Activated CD4-positive, alpha-beta T cell treated with anti-CD3 and anti-CD28 coated beads, Interleukin-2, amount 10 ng/mL, durations not matched to agents 7 days and 5 days (primary cell): ENCODE measurements at regions not wholly inside any gene's neighbourhood (a gene's known extent, or its start where the extent isn't known, plus 50 kb on each side); places are given as distances from the start of the nearest gene placed in this dataset.

Source experiments
- CTCF ChIA-PET: fragments of 350-600 bp; sonication (Branson Sonifier 250); formaldehyde crosslinking; loops from one replicate; lab custom pipeline; 2021; ENCODE audit warnings: antibody characterized with exemption; lab: Charles Lee
- POLR2A ChIA-PET: fragments of 350-600 bp; sonication (Branson Sonifier 250); formaldehyde crosslinking; loops from one replicate; lab custom pipeline; 2021; ENCODE audit warnings: antibody characterized with exemption; lab: Charles Lee
- DNase-seq: peaks from one replicate; pipeline ENCODE4 v3.0.0-alpha.2; 2020
- H3K27ac Mint-ChIP-seq: one replicate; pipeline ENCODE4 v1.8.0; 2021; ENCODE audit warnings: mild to moderate bottlenecking, moderate library complexity, mixed read lengths
- H3K27me3 Mint-ChIP-seq: one replicate; pipeline ENCODE4 v1.8.0; 2021; ENCODE audit warnings: mixed read lengths
- H3K36me3 Mint-ChIP-seq: one replicate; pipeline ENCODE4 v1.8.0; 2021; ENCODE audit warnings: low read depth, mixed read lengths
- H3K4me1 Mint-ChIP-seq: one replicate; pipeline ENCODE4 v1.8.0; 2021; ENCODE audit warnings: mixed read lengths
- H3K4me3 Mint-ChIP-seq: one replicate; pipeline ENCODE4 v1.8.0; 2021; ENCODE audit warnings: mild to moderate bottlenecking, moderate library complexity, mixed read lengths
- H3K9me3 Mint-ChIP-seq: one replicate; pipeline ENCODE4 v1.8.0; 2021; ENCODE audit warnings: mixed read lengths

- Mint-ChIP-seq H3K36me3 (no peaks in the 10 kb centered on the region), H3K27me3 (no peaks in the 10 kb centered on the region), H3K9me3 (no peaks in the 10 kb centered on the region), H3K4me3 (no peak overlapping the region), H3K27ac (no peak overlapping the region), H3K4me1 (no peaks in the 10 kb centered on the region)
- CTCF ChIA-PET: no interaction called here
- POLR2A ChIA-PET: no interaction called here
- DNase-seq: no peak
Observed at GRCh38 chr12:58302487-58303011, 361.2 kb downstream of the ATP23 start.

DNA sequence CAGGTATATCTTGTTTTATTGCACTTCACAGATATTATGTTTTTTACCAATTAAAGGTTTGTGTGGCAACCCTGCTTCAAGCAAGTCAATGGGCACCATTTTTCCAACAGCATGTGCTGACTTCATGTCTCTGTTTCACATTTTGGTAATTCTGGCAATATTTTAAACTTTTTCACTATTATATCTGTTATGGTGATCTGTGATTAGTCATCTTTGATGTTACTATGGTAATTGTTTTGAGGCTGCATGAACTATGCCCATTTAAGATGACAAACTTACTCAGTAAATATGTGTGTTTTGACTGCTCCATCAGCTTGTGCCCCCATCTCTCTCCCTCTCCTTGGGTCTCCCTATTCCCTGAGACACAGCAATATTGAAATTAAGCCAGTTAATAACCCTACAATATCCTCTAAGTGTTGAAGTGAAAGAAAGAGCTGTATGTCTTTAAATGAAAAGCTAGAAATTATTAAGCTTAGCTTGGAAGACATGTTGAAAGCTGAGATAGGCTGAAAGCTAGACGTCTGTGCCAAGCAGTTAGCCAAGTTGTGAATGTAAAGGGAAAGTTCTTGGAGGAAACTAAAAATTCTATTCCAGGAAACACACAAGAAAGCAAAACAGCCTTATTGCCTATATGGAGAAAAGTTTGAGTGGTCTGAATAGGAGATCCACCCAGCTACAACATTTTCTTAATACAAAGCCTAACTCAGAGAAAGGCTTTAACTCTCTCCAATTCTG lies 365.1 kb downstream of the ATP23 start:
- Mint-ChIP-seq H3K36me3 (no peaks in the 10 kb centered on the region), H3K27ac (no peak overlapping the region), H3K4me1 (no peaks in the 10 kb centered on the region), H3K27me3 (no peaks in the 10 kb centered on the region), H3K9me3 (no peaks in the 10 kb centered on the region), H3K4me3 (no peak overlapping the region)
- POLR2A ChIA-PET: no interaction called here
- CTCF ChIA-PET: no interaction called here
- DNase-seq: no peak

DNA sequence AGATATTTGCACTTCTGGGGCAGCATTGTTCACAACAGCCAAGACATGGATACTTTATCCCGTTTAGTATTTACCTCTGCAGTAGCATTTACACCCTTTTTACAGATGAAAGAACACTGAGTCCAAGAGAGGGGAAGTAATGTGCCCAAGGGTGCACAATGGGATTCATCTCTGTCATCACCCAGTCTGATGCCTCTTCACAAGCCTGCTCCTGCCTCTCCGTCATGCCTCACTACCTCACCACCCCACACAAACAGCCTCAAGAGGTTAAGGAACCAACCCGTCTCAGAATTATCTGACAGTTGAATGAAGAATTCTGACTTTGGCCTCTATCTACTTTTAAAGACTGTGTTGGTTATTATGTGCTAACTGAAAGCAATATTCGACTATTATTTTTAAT lies 368.4 kb downstream of the ATP23 start:
- ChIA-PET CTCF (no interaction called here), POLR2A (no interaction called here)
- no peaks in the 10 kb centered on the region for H3K27me3 Mint-ChIP-seq
- no peaks in the 10 kb centered on the region for H3K4me1 Mint-ChIP-seq
- no peaks in the 10 kb centered on the region for H3K36me3 Mint-ChIP-seq
- no peak overlapping the region for H3K27ac Mint-ChIP-seq
- H3K4me3 Mint-ChIP-seq: no peak overlapping the region
- no peak for DNase-seq
- no peaks in the 10 kb centered on the region for H3K9me3 Mint-ChIP-seq

GRCh38 chr12:58310368-58310767 lies 369.0 kb downstream of the ATP23 start:
- Mint-ChIP-seq H3K27ac (no peak overlapping the region), H3K27me3 (no peaks in the 10 kb centered on the region), H3K36me3 (no peaks in the 10 kb centered on the region), H3K9me3 (no peaks in the 10 kb centered on the region), H3K4me3 (no peak overlapping the region), H3K4me1 (no peaks in the 10 kb centered on the region)
- CTCF ChIA-PET: no interaction called here
- POLR2A ChIA-PET: no interaction called here
- DNase-seq: no peak

DNA sequence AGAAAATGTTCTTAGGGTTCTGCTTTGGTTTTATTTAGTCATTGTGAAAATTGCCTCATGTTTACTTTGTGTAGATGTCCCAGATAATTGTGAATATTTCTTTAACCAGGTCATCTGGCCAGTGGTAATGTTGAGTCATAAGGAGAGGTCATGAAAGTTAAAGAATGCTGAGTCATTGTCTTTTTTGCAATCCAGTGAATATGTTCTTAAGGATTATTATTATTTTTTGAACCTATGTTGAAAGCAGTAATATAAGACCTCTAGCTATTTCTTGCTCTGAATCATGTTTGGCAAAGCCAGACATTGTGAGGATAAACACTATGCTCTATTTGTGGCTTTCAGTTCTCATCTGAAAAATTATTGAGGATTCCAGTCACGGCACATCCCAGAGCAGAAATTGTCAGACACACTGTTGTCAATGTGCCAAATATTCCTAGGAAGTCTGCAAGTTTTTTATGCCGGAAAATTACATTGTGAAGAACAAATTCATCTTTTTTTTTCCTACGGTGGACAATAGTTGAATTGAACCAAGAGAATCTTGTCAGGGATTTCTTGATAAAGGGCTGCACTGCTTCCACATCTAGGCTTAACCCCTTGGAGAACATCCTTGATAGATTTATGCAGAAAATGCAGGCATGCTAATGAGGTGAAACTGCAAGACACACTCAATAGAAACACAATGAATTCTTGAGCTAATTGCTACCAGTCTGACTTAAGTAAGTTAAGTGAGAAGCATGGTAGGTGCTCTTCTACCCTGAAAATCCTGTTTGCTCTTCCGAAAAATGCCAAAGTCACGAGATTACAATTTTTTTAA lies 369.6 kb downstream of the ATP23 start:
- Mint-ChIP-seq H3K9me3 (no peaks in the 10 kb centered on the region), H3K27me3 (no peaks in the 10 kb centered on the region), H3K36me3 (no peaks in the 10 kb centered on the region), H3K4me1 (no peaks in the 10 kb centered on the region), H3K4me3 (no peak overlapping the region), H3K27ac (no peak overlapping the region)
- CTCF ChIA-PET: no interaction called here
- DNase-seq: no peak
- POLR2A ChIA-PET: no interaction called here

GRCh38 chr12:58313091-58313855 lies 371.9 kb downstream of the ATP23 start:
- ChIA-PET POLR2A (no interaction called here), CTCF (no interaction called here)
- H3K9me3 Mint-ChIP-seq: peaks cover 3% of the 10 kb centered on the region
- DNase-seq: no peak
- no peak overlapping the region for H3K27ac Mint-ChIP-seq
- no peaks in the 10 kb centered on the region for H3K27me3 Mint-ChIP-seq
- no peak overlapping the region for H3K4me3 Mint-ChIP-seq
- H3K36me3 Mint-ChIP-seq: no peaks in the 10 kb centered on the region
- no peaks in the 10 kb centered on the region for H3K4me1 Mint-ChIP-seq

DNA sequence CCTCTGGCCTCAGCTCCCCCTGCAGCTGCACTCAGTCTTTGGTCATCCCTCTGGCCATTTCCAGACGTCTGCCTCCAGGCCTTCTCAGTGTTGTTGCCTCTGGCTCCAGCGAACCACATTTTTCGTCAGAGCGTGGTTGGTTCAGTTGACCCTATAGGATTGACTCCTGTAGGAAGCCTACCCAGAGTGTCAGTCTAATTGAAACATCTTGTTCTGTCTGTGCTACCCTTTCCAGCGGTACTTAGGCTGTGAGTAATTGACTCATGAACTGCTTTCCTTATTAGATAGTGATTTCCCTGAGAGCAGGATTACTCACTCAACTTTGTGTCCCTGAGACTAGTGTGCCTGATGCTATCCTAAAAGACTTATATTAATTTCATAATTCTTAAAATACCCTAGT lies 373.2 kb downstream of the ATP23 start:
- H3K9me3 Mint-ChIP-seq: peaks cover 3% of the 10 kb centered on the region
- CTCF ChIA-PET: no interaction called here
- H3K4me1 Mint-ChIP-seq: no peaks in the 10 kb centered on the region
- H3K4me3 Mint-ChIP-seq: no peak overlapping the region
- POLR2A ChIA-PET: no interaction called here
- no peaks in the 10 kb centered on the region for H3K36me3 Mint-ChIP-seq
- H3K27ac Mint-ChIP-seq: no peak overlapping the region
- H3K27me3 Mint-ChIP-seq: no peaks in the 10 kb centered on the region
- DNase-seq: no peak

DNA sequence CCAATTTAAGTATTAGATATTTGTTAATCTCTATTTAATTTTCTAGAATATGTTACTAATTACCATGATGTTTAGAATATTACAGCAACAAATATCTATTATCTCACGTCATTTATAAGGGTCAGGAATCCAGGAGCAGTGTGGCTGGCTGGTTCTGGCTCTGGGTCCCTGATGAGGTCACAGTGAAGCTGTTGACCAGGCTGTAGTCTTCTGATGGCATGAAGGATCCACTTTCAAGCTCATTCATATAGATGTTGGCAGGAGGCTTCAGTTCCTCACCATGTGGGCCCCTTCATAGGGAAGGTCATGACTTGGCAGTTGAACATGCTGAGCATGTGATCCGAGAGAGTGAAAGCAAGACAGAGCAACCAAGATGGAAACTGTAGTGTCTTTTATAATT lies 375.6 kb downstream of the ATP23 start:
- H3K36me3 Mint-ChIP-seq: no peaks in the 10 kb centered on the region

DNA sequence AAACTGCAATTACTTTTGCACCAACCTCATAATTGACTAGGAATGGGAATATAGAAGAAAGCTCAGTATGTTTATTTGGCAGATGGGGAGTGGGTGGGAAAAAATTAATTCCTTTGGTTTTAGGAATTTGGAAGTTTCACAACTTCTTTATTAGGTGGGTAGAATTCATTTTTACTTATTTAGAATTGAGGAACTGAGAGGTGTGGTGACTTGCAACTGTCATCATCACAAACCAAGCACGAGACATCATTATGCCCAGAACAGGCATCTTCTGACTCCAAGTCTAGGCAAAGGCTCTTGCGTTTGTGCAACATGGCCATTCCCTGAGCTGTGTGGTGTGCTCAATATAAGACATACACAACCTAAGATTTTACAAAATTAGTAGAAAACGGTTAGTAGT lies 380.0 kb downstream of the ATP23 start:
- Mint-ChIP-seq H3K36me3 (no peaks in the 10 kb centered on the region), H3K4me1 (no peaks in the 10 kb centered on the region), H3K9me3 (peaks cover 3% of the 10 kb centered on the region), H3K27ac (no peak overlapping the region), H3K27me3 (no peaks in the 10 kb centered on the region), H3K4me3 (no peak overlapping the region)
- POLR2A ChIA-PET: no interaction called here
- DNase-seq: no peak
- CTCF ChIA-PET: no interaction called here

More for the DNA sequence above, 375.6 kb downstream of the ATP23 start:
- Mint-ChIP-seq H3K4me3 (no peak overlapping the region), H3K27ac (no peak overlapping the region), H3K27me3 (no peaks in the 10 kb centered on the region), H3K4me1 (no peaks in the 10 kb centered on the region), H3K9me3 (peaks cover 3% of the 10 kb centered on the region)
- ChIA-PET POLR2A (no interaction called here), CTCF (no interaction called here)
- no peak for DNase-seq

DNA sequence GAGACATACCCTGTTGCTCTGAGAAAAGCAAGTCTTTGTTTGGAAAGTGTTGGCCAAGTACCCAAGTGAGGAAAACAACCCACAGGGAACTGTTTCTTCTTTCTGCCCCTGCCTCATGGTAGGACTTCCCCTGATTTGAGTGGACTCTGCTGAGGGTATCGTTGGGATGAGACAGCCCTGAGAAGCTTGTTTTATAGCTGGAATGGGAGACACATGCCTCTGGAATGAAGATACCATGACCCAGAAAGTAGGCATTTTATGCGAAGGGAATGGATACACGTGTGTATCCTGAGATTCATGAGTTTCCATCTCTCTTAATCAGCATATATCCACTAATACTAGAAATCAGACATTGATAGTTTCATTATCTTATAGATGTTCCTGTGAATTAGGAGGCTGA lies 382.3 kb downstream of the ATP23 start:
- Mint-ChIP-seq H3K9me3 (no peaks in the 10 kb centered on the region), H3K27me3 (no peaks in the 10 kb centered on the region), H3K36me3 (no peaks in the 10 kb centered on the region), H3K27ac (no peak overlapping the region), H3K4me1 (no peaks in the 10 kb centered on the region), H3K4me3 (no peak overlapping the region)
- POLR2A ChIA-PET: no interaction called here
- no peak for DNase-seq
- CTCF ChIA-PET: no interaction called here

DNA sequence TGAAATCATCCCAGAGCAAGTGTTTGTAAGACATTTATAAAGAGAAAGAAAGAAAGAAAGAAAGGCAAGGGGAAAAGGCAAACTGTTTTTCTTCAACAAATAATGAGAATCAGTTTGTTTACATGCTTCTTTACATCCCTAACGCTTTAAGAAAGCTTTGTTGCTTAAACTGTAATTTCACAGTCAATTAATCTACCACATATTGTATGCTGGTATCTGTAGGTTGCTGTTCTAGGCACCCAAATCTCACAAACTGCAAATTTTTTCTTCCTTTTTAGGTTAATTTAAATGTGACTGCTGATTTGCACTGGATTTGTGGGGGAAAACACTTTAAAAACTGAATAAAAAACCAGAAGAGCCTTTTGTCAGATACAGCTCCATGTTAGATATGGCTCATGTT lies 384.2 kb downstream of the ATP23 start:
- no peaks in the 10 kb centered on the region for H3K27me3 Mint-ChIP-seq
- DNase-seq: no peak
- POLR2A ChIA-PET: no interaction called here

DNA sequence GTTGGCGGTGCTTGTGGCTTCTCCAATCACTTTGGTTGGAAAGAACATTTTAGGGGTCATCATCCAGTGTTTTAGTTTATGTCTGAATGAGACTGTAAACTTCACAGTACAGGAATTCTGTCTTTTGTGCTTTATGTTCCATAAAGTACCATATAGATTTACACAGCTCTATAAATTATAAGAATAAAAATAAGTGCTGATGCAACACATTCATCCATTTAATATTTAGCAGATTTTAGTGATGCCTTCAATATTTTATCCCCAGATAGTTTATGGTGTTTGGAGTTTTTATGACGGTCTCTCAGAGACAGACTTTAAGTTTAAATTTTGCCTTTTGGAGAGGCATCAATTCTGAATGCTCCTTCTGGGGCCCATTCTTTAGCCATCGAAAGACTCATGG lies 385.2 kb downstream of the ATP23 start:
- Mint-ChIP-seq H3K4me3 (no peak overlapping the region), H3K27me3 (no peaks in the 10 kb centered on the region), H3K36me3 (no peaks in the 10 kb centered on the region), H3K4me1 (no peaks in the 10 kb centered on the region), H3K27ac (no peak overlapping the region), H3K9me3 (no peaks in the 10 kb centered on the region)
- DNase-seq: no peak
- ChIA-PET CTCF (no interaction called here), POLR2A (no interaction called here)

More for the DNA sequence above, 384.2 kb downstream of the ATP23 start:
- CTCF ChIA-PET: no interaction called here
- H3K4me1 Mint-ChIP-seq: no peaks in the 10 kb centered on the region
- no peak overlapping the region for H3K27ac Mint-ChIP-seq
- H3K9me3 Mint-ChIP-seq: no peaks in the 10 kb centered on the region
- H3K4me3 Mint-ChIP-seq: no peak overlapping the region
- H3K36me3 Mint-ChIP-seq: no peaks in the 10 kb centered on the region
